Endothelial cell of umbilical vein (primary cell): ENCODE measurements at regions not wholly inside any gene's neighbourhood (a gene's known extent, or its start where the extent isn't known, plus 50 kb on each side); places are given as distances from the start of the nearest gene placed in this dataset. TPM values are rescaled to one million over a fixed set of nuclear protein-coding genes. Genes with fewer than 3 reads are reported as not detected.

Source experiments
- BruUV-seq: library from RNA; stranded (reverse); fragments of 400-500 nt; replicated peaks from 2 replicates; lab custom pipeline; 2021; lab: Mats Ljungman, UMichigan
- CTCF ChIA-PET: fragments of 300-600, 350-600 bp; sonication (Branson Sonifier 250); formaldehyde crosslinking; loops from one replicate; lab custom pipeline; 2021; ENCODE audit warnings: antibody characterized with exemption, inconsistent platforms; lab: Charles Lee
- POLR2A ChIA-PET: fragments of 300-600, 350-600 bp; sonication (Branson Sonifier 250); formaldehyde crosslinking; loops from one replicate; lab custom pipeline; 2021; ENCODE audit warnings: antibody characterized with exemption, inconsistent platforms; lab: Charles Lee
- DNase-seq: peaks from one replicate; pipeline ENCODE4 v3.0.0-alpha.2; 2011; ENCODE audit warnings: low read depth, low spot score
- FAIRE-seq: peaks from 2 replicates; lab custom pipeline; 2011; peaks lifted over from hg19 to GRCh38; lab: Jason Lieb, UNC
- H2AFZ ChIP-seq: 2 replicates; pipeline ENCODE4 v1.6.0; 2012; ENCODE audit warnings: low read depth, low read length, control low read depth, inconsistent platforms
- H3K27ac ChIP-seq: 2 replicates; pipeline ENCODE4 v1.5.1; 2011; ENCODE audit warnings: low read depth, mild to moderate bottlenecking, control low read depth, low read length, moderate library complexity; ENCODE audit not compliant: insufficient read depth
- H3K27me3 ChIP-seq, 2 experiments: 2 replicates each; pipeline versions ENCODE4 v1.6.0 to v1.6.1; 2011; ENCODE audit warnings: low read length in 2 of 2, mixed read lengths in 1 of 2; ENCODE audit not compliant: control insufficient read depth in 2 of 2, insufficient read depth in 2 of 2
- H3K36me3 ChIP-seq, 2 experiments: 2 replicates in 1 of 2; 3 replicates in 1 of 2; pipeline ENCODE4 v1.5.1; 2011; ENCODE audit warnings: low read length in 2 of 2, mild to moderate bottlenecking in 1 of 2, moderate library complexity in 1 of 2; ENCODE audit not compliant: control insufficient read depth in 2 of 2, insufficient read depth in 2 of 2; ENCODE audit errors: extremely low read depth in 1 of 2
- H3K4me1 ChIP-seq: 3 replicates; pipeline ENCODE4 v1.5.1; 2011; ENCODE audit warnings: mild to moderate bottlenecking, low read length; ENCODE audit not compliant: control insufficient read depth, insufficient read depth; ENCODE audit errors: extremely low read depth
- H3K4me2 ChIP-seq: 2 replicates; pipeline ENCODE4 v1.6.1; 2011; ENCODE audit warnings: low read length, control low read depth, mixed read lengths; ENCODE audit not compliant: insufficient read depth
- H3K4me3 ChIP-seq, 3 experiments: fragments of 200-600 bp in 1 of 3; sonication (generic), shearing (Covaris generic) in 1 of 3; replicated peaks in 1 of 3; 2 replicates each; pipeline ENCODE4 v1.5.1; 2011 to 2016; ENCODE audit warnings: control low read depth in 3 of 3, low read length in 3 of 3, mild to moderate bottlenecking in 2 of 3, inconsistent platforms in 1 of 3, low read depth in 1 of 3, moderate library complexity in 1 of 3; ENCODE audit not compliant: insufficient read depth in 1 of 3
- H3K79me2 ChIP-seq: 2 replicates; pipeline ENCODE4 v1.6.0; 2012; ENCODE audit warnings: low read length, inconsistent platforms; ENCODE audit not compliant: control insufficient read depth, insufficient read depth
- H3K9ac ChIP-seq: replicated peaks from 2 replicates; pipeline ENCODE3; 2011; ENCODE audit warnings: low read length, control low read depth; ENCODE audit not compliant: insufficient read depth; ENCODE audit errors: extremely low read depth
- H3K9me1 ChIP-seq: replicated peaks from 3 replicates; pipeline ENCODE4 v1.6.0; 2011; ENCODE audit warnings: mild to moderate bottlenecking, low read length; ENCODE audit not compliant: control insufficient read depth, insufficient read depth; ENCODE audit errors: extremely low read depth
- H3K9me3 ChIP-seq: replicated peaks from 2 replicates; pipeline ENCODE4 v1.5.1; 2012; ENCODE audit warnings: low read length, inconsistent platforms; ENCODE audit not compliant: control insufficient read depth, insufficient read depth
- H4K20me1 ChIP-seq: replicated peaks from 2 replicates; pipeline ENCODE3; 2011; ENCODE audit warnings: mild to moderate bottlenecking, low read length; ENCODE audit not compliant: control insufficient read depth, insufficient read depth; ENCODE audit errors: extremely low read depth
- CTCF ChIP-seq, 2 donors: IDR thresholded peaks; 1 replicate in 1 of 2; 2 replicates in 1 of 2; pipeline ENCODE4 v1.5.1; 2011; ENCODE audit warnings: low read length in 2 of 2, mild to moderate bottlenecking in 2 of 2, moderate library complexity in 2 of 2, control low read depth in 1 of 2, inconsistent platforms in 1 of 2, low read depth in 1 of 2; ENCODE audit not compliant: insufficient read depth in 1 of 2; ENCODE audit errors: extremely low read depth in 1 of 2
- EZH2 ChIP-seq: IDR thresholded peaks from 2 replicates; pipeline ENCODE4 v1.6.1; 2012; ENCODE audit warnings: borderline replicate concordance, low read depth, mild to moderate bottlenecking, moderate library complexity, low read length, inconsistent platforms; ENCODE audit not compliant: severe bottlenecking
- FOS ChIP-seq: IDR thresholded peaks from 2 replicates; pipeline ENCODE4 v1.6.1; 2011; ENCODE audit warnings: mild to moderate bottlenecking, low read length, moderate library complexity, borderline replicate concordance; ENCODE audit not compliant: insufficient read depth
- GATA2 ChIP-seq: IDR thresholded peaks from 2 replicates; pipeline ENCODE4 v1.7.0; 2011; ENCODE audit warnings: low read depth, mild to moderate bottlenecking, moderate library complexity, mixed read lengths, low read length; ENCODE audit not compliant: insufficient read length, insufficient read depth
- JUN ChIP-seq: IDR thresholded peaks from 2 replicates; pipeline ENCODE4 v1.6.1; 2011; ENCODE audit warnings: borderline replicate concordance, low read depth; ENCODE audit not compliant: insufficient read length, insufficient read depth
- MAX ChIP-seq: IDR thresholded peaks from 2 replicates; pipeline ENCODE4 v1.6.1; 2011; ENCODE audit not compliant: insufficient read depth, insufficient read length
- MYC ChIP-seq: IDR thresholded peaks from one replicate; pipeline ENCODE4 v1.6.1; 2011; ENCODE audit warnings: mild to moderate bottlenecking, low read depth, low read length
- POLR2A ChIP-seq: IDR thresholded peaks from 2 replicates; pipeline ENCODE4 v1.6.1; 2012; ENCODE audit warnings: low read depth, mild to moderate bottlenecking, control low read depth, low read length
- POLR2AphosphoS5 ChIP-seq: IDR thresholded peaks from 2 replicates; pipeline ENCODE4 v1.6.1; 2012; ENCODE audit warnings: low read depth, mild to moderate bottlenecking, control low read depth, low read length, moderate library complexity; ENCODE audit not compliant: insufficient read depth
- dilution Hi-C: fragments of 300-500 bp; cut with MboI; formaldehyde crosslinking; loops from one replicate; pipeline ENCODE4 v1.15.0; 2019; ENCODE audit warnings: low sequenced_read_pairs; ENCODE audit not compliant: extremely low pct_ligation_motif_present
- intact Hi-C: fragments of 100-400 bp; cut with micrococcal nuclease; formaldehyde crosslinking; loops from one replicate; pipeline ENCODE4 v1.10.0; 2022
- small RNA-seq: library from RNA; depleted of rRNA; stranded (forward); fragments of <200 nt; gene quantifications from one replicate; pipeline ENCODE3, GENCODE V24; 2012; ENCODE audit warnings: low replicate concordance, low read depth; ENCODE audit not compliant: insufficient read depth, insufficient read length

DNA sequence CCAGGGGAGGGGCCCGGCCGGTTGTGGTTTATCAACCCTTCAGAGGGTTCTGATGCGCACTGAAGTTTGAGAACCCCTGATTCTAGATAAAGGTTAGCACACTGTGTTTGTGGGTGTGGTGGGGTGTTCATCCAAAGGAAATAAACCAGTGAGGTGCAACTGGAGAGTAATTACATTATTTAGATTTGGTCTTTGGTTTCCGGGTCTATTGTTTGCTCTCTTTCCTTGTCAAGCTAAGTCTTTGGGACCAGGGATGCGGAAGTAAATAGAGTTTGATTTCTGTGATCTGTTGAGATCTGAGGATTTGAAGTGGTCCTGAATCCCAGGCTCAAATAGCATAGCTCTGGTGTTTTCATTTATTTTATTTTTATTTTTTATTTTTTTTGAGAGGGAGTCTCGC is 50.5 kb upstream of the CLMP start:
- Histone ChIP-seq H3K79me2 (no peaks in the 10 kb centered on the region), H3K27me3 (peaks cover 0 to 4% of the 10 kb centered on the region in 2 experiments), H3K9me3 (no peaks in the 10 kb centered on the region), H3K27ac (no peak overlapping the region), H3K36me3 (no peaks in the 10 kb centered on the region), H3K4me2 (no peak overlapping the region), H3K4me1 (no peaks in the 10 kb centered on the region), H2AFZ (no peak overlapping the region), H3K4me3 (no peak overlapping the region), H3K9me1 (no peaks in the 10 kb centered on the region), H4K20me1 (no peaks in the 10 kb centered on the region), H3K9ac (no peak overlapping the region)
- DNase-seq (no peak), FAIRE-seq (no peak)
- intact Hi-C loops (no loop called here), dilution Hi-C loops (no loop called here)
- ChIA-PET POLR2A (no interaction called here), CTCF (interaction anchor here (1.5 to 7.0 kb wide), 11 partner anchors 10 to 233 kb away, joined by 4 to 587 read pairs (median 16); no protein-coding TSS in a partner anchor)
- no TSS peak for BruUV-seq
- TF ChIP-seq MAX (no peak), POLR2A (no peak), EZH2 (no peak), FOS (no peak), GATA2 (no peak), CTCF (IDR thresholded peaks at IDR 0.05; ENCODE audit: extremely low read depth in 1 of 2, insufficient read depth in 1 of 2, low read depth in 1 of 2, low read length in 2 of 2) (no peak), MYC (no peak), POLR2AphosphoS5 (no peak), JUN (no peak)

Small RNA genes in the stretch of these regions (small RNA-seq; reads per million reads assigned to genes)
- gene RF00096, result not detected
